LNCaP clone FGC (cell line): ENCODE measurements at regions not wholly inside any gene's neighbourhood (a gene's known extent, or its start where the extent isn't known, plus 50 kb on each side); places are given as distances from the start of the nearest gene placed in this dataset.

ENCODE experiments used
- DNase-seq: peaks from one replicate; pipeline ENCODE4 v3.0.0-alpha.2; 2011; ENCODE audit warnings: low read depth
- H3K4me3 ChIP-seq: 2 replicates; pipeline ENCODE4 v1.5.1; 2011; ENCODE audit warnings: mild to moderate bottlenecking, low read depth, low read length, control low read depth
- CTCF ChIP-seq: IDR thresholded peaks from 2 replicates; pipeline ENCODE4 v1.5.1; 2012; ENCODE audit warnings: mild to moderate bottlenecking; ENCODE audit not compliant: control insufficient read depth, insufficient read depth; ENCODE audit errors: extremely low read depth

- no peak for TF ChIP-seq CTCF
- no peak for DNase-seq
- no peak overlapping the region for H3K4me3 ChIP-seq
Measured at GRCh38 chr15:47534673-47535072, 182.6 kb upstream of the SEMA6D start.

DNA sequence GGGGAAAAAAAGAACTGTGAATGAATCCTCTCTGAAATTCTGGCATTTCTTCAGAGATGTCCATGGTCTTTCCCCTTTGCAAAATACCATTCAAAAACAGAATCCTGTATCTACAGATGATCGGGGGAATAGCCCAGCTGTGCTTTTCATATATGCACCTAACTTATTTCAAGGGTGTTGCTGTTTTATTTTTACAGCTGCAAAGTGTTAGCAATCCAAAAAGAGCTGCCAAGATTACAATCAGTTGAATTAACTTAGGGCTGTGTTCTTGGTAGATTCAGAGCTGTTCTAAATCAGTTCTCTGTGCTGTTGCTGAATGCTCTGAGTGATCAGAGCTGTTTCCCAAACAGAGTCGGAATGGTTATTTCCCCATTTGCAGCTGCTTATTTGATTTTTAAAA lies 175.7 kb upstream of the SEMA6D start:
- no peak overlapping the region for H3K4me3 ChIP-seq
- TF ChIP-seq CTCF: no peak
- no peak for DNase-seq

- no peak overlapping the region for H3K4me3 ChIP-seq
- no peak for TF ChIP-seq CTCF
- DNase-seq: no peak
Measured at GRCh38 chr15:47542312-47542989, 174.9 kb upstream of the SEMA6D start.

DNA sequence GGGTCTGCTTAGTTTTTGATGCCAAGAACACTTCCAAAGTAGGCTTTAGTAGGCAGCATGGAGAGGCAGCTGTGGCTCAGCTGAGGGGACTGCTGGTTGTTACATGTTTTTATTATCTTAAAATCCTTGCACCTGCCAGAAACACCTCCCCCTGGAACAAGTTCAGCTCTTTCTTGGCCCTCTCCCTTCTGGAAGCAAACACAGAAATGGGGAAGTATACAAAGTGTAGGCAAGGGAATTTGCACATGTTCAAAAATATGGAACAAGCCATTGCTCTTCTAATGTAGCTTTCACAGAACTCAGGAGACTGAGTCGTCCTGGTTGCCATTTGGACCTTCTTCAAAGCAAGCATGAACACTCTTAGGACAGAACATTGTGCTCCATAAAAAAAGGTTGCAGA lies 169.1 kb upstream of the SEMA6D start:
- H3K4me3 ChIP-seq: no peak overlapping the region
- DNase-seq: peak; percentile 6
- no peak for TF ChIP-seq CTCF

GRCh38 chr15:47548986-47549385 lies 168.3 kb upstream of the SEMA6D start:
- TF ChIP-seq CTCF: no peak
- no peak for DNase-seq
- H3K4me3 ChIP-seq: no peak overlapping the region

- TF ChIP-seq CTCF: 0 out of 2 replicates have a peak, but pooled peaks have one; percentile 12
- H3K4me3 ChIP-seq: no peak overlapping the region
- DNase-seq: no peak
Measured at GRCh38 chr15:47551079-47551478, 166.2 kb upstream of the SEMA6D start.

DNA sequence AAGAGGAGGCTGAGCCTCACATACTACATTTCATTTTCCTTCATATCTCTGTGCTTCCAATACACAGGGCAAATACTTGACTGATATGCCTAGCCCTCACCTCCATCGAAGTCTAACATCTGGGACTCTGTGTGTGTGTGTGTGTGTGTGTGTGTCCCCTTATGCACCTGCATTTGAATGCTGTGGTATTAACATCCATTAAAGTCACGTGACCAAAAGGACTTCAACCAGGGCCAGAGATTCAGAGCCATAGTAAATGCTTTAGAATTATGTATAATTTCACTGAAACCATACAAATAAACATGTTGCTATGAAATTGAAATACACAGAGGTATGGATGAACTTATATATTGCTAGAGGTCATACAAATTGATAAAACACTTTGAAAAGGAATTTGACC lies 165.8 kb upstream of the SEMA6D start:
- TF ChIP-seq CTCF: no peak
- DNase-seq: no peak
- no peak overlapping the region for H3K4me3 ChIP-seq
